ENCODE measurements at regions not wholly inside any gene's neighbourhood (a gene's known extent, or its start where the extent isn't known, plus 50 kb on each side); places are given as distances from the start of the nearest gene placed in this dataset.

- TF ChIP-seq POLR2A (IDR thresholded peaks at IDR 0.05) (no peak), CTCF (IDR thresholded peaks at IDR 0.05) (no peak)
These were observed 473.8 kb upstream of the SPHKAP start for GRCh38 chr2:228655331-228655730.

Measured in right lobe of liver (tissue), 4 donors.